ENCODE measurements at regions not wholly inside any gene's neighbourhood (a gene's known extent, or its start where the extent isn't known, plus 50 kb on each side); places are given as distances from the start of the nearest gene placed in this dataset.

DNA sequence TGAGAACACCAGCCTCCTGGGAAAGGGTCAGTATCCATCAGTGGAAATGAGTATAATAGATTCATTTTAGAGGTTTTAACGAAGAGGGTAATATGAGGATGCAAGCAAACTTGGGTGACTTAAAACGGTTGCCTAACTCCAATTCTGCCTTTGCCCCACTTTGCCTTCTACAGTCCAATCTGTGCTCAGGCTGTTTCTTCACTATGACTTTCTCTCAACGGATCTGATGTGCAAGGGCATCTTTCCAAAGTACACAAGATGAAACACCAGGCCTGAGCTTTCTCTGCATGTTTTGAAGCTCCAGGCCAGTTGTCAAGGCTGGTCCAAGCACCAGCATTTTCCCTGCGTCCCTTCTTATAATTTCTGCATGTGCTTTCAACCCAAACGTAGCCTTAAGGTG, 68.0 kb upstream of the TMEM164 start:
- no peak for DNase-seq

- DNase-seq = no peak
These were observed 66.8 kb upstream of the TMEM164 start for GRCh38 chrX:109936114-109936513.

DNA sequence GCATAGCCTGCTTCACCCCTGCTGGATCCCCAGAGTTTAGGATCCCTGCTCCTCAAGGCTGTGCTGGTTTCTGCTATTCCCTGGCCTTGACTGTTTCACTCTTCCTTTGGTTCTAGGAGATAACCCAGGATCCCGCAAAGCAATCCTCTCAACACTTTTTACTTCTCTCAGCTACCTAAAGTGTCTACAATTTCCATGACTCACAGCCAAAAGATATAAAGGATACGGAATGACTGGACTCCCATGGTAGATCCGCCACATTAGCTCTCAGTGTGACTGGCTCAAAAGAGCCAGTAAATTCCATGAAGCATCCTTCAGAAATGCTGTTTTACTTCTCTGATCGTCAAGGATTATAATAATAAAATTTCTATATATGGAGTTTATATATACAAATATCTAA, 66.3 kb upstream of the TMEM164 start:
- DNase-seq = no peak

- no peak for DNase-seq
These were observed 63.4 kb upstream of the TMEM164 start for GRCh38 chrX:109939498-109939897.

DNA sequence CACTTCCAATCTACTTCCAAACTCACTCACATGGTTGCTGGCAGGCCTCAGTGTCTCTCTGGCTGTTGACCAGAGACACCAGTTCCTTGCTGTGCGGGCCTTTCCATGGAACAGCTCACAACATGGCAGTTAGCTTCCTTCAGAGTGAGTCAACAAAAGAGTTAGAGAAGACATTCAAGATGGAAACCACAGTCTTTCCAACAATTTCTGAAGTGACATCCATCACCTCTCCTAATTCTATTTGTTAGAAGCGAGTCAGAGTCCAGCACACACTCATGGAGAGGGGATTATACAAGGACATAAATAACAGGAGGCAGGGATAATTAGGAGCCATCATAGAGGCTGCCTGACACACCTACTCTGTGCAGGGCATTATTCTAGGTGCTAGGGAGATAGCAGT, 62.5 kb upstream of the TMEM164 start:
- no peak for DNase-seq

DNA sequence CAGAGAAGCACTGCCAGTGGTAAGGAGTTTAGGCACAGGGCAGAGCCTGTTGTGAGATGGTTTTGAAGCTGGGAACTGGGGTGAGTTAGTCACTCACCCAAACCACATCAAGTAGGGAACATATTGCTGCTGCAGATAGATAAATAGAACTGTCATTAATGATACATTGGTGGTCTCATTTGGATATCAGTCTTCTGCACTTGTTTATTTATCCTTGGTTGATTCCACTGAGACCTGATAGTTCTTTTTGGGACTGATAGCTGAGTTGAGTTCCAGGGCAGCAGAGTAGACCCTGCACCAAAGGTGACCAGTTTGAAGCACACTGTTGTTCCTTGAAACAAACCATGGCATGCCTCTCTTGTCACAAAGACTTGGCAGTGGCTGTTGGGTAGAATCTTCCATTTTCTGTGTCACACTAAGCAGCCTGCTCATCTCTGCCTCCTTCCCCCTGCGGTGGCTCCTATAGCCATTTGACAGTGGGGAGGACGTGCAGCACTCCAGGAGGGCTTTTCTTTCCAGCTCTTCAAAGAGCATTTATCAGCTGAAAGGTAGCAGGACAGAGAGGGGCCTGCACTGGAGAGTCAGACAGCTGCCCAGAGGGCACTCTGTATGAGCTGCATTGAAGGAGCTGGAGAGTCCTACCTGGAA, 59.7 kb upstream of the TMEM164 start:
- no peak for DNase-seq

DNA sequence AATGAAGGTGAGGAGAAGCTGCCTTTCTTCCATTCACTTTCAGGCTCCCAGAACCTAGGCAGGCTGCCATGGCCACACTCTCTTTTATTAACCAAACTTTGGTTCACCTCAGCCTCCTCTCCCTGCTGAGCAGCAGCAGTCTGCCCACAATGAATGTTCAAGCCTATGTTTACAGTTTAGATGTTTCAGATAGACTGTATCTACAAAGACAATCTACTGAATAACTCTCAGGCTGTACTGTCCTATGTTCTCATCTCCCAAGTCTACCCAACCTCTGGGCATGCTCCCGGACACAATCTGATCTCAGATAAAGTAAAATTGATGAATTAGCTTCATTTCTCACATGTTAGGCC, 59.2 kb upstream of the TMEM164 start:
- DNase-seq = no peak

GRCh38 chrX:109952050-109952449, 50.9 kb upstream of the TMEM164 start:
- peak; percentile 6 for DNase-seq

DNA sequence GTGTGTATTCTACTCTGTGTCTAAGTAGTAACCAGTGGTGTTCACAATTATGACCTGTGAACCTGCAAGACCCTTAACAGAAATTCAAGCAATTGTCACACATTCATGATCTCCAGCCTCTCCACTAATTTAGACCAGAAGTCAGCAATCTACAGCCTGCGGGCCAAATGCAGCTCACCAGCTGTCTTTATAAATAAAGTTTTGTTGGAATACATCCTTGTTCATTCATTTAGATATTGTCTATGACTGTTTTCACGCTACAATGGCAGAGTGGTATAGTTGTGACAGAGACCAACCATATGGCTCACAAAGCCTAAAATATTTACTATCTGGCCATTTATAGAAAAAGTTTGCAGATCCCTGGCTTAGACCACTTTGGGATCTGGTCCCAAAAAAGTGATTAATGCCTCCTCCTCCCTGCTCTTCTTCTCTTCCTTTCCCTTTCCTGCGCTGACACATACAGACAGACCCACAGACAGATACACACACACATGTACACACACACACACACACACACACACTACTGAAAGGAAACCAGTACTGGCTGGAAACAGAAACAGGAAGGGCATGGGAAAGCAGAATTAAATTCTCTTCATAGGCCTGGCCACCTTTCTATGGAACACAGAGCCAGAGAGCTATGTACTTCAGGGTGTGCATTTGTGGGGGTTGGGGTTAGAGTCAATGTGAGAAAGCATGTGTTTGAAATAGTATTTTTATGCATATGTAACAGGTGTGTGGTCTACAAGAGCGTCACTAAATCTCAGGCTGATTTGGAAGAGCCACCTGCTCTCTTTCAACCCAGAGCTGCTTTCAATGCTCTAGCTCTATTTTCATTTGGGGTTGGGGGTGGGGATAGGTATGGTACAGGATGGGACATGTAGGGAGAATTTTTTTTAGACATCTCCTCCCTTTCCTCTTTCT, 49.7 kb upstream of the TMEM164 start:
- DNase-seq = no peak

All from DMS53 (cell line).